CD4-positive, alpha-beta T cell treated with Interleukin-15 for 1 hour (primary cell): ENCODE measurements at regions not wholly inside any gene's neighbourhood (a gene's known extent, or its start where the extent isn't known, plus 50 kb on each side); places are given as distances from the start of the nearest gene placed in this dataset.
"Not testable (repeated sequence)": the region's sequence is repeated elsewhere in the genome, so short reads cannot be mapped to it uniquely, and the experiment has no call there.

Experiments used
- DNase-seq: peaks from one replicate; pipeline ENCODE4 v3.0.0-alpha.2; 2020

DNA sequence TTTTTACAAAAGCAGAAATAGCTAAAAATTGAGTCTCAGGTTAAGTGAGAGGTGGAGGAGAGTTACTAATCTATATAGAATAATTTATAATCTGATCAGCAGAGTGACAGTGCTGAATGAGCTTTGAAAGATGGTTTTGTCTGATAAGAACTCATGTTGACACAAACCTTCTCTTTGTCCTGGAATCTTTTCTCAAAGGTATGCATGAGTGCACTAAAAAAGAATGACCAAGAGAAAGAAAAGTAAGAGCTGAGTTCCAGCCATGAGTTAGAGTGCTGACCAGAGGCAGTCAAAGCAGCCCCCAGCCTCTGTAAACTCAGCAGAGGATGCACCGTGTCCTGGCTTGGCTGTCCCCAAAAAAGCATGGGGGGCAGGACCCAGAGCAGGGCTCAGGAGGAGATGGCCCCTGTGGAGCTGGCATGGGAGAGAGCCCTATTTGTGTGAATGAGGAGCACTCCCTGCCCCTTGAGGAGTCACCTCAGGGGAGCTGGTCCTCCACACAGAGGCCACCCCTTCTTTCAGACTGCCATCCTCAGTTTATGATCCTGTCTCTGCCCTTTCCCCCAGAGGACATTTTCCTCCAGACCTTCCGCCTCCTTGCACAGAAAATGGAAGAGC is 129.8 kb downstream of the SEC23A start:
- DNase-seq, result no peak

DNA sequence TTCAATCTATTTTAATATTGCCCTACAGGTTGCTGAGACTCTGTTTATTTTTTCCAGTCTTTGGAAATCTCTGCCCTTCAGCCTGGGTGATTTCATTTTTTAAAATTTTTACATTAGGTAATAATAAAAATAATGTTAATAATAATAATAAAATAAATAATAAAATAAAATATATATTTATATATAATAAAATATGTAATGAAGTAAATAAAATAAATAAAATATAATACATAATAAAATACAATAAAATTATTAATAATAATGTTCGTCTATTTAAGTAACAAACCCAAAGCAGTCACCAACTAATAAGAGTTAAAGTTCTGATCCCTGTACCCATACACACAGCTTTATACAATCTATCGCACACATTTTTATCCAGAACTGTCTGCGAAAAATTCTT is 130.5 kb downstream of the SEC23A start:
- DNase-seq, result no peak

DNA sequence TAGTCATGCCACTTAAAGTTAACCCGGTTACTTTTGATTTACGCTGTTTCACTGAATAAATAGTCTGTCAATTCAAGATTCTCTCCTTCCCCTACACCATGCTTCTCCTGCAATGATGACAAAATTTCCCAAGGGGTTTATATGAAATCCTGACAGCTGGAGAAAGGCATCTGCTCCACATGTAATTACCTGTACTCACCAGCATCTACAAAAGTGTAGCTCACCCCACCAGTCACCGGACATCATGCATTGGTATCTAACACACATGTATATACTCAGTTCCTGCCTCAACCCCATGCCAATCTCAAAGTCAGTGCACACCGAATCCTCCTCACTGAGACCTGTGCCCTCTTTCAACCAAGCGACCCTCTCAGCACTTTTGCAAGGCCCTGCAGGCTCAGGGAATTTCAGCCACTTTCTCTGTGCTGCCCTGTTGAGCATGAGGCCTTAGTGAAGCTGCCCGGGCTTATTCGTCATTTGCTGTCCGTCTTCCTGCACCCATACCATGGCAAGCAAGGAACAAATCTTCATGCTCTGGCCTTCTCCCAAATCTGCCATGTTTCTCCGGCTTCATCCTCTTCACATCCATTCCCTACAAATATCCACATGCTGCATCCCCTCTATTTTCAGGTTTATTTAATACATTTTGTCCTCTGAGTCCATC is 131.6 kb downstream of the SEC23A start:
- no peak for DNase-seq

DNA sequence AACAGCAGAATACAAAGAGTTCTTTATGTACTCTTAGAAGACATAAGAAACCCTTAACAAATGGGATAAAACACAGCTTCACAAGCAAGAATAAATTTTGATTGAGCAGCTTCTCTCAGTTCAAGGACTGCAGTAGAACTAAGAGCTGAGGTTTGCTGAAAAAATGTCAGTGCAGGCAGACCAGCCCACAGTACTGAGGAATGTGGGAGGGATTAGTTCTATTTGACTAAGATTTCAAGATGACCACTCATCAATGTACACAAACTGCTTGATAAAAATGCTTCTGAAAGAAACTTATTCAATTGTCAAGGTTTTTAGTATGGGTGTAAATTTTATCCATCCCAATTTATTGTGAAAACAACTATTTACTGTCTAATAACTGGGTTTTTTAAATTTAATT is 138.4 kb downstream of the SEC23A start:
- no peak for DNase-seq

DNA sequence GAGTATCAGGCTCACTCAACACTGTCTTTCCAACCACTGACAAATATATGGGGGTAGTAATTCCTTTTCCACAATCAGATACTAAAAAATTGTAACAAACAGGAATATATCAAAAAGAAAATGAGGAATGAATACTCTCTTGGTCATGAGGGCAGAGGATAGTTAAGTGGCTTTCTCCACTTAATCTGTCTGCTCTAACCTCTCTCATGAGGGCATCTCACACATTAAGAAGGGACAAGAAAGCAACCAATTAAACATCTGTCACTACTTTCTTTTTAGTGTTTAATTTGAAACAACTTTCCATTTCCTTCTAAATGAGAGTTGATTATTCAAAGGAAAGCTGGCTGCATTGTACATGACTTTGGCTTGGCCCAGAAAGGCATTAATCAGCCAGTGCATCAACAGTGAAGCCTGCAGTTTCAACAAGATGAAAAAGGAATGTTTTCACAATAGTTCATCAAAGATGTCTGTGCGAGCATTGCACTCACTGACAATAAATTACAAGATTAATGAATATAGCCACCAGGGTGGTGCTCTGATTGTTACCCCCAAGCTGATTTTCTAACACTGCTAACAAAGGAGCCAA is 142.0 kb downstream of the SEC23A start:
- no peak for DNase-seq

DNA sequence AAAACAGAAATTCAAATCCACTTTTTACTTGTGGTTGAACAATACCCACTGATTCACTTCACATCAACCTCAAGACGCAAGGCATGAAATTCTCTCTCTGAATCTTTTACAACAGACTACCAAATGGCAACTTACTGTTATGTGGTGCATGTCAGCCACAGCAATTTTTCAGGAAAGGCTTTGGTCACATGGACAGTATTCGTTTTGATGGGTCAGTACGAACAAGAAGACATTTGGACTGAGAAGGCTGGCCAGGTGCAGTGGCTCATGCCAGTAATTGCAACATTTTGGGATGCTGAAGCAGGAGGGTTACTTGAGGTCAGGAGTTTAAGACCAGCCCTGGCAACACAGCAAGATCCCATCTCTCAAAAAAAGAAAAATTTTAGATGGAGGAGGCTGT is 144.0 kb downstream of the SEC23A start:
- no peak for DNase-seq

DNA sequence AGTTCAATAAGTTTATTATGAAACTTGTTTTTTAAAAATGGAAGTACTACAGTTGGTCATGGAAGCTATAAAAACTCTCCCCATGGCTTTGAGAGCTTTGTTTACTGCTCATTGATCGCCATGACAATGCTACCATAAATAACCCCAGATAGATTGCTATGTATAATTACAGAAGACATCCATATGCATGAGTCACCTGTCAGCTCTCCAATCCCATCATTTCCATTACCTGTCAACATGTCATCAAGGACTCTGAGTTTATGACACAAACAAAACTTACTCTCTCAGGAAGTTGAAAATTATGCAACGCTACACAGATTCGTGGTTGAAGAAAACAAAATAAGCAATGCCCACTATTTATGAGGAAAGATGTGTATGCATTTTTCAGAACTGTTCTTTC is 144.4 kb downstream of the SEC23A start:
- DNase-seq, result no peak

DNA sequence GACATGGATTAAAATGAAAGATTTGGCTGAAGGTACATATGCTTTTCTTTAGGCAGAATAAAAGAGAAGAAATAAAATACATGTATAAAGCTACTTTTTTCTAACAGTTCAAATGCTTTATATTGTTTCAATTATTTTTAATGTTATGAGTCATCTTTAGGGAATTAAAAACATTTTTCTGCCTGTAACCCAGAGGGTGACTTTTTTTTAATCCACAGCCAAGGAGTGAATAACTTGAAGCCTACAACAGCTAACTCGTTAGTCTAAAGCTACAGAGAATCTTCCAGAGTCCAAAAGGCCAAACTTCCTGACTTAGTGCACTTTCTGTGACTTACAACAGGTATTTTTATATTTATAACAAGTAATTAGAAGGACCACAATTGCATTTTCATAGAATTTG is 151.6 kb downstream of the SEC23A start:
- DNase-seq, result no peak

DNA sequence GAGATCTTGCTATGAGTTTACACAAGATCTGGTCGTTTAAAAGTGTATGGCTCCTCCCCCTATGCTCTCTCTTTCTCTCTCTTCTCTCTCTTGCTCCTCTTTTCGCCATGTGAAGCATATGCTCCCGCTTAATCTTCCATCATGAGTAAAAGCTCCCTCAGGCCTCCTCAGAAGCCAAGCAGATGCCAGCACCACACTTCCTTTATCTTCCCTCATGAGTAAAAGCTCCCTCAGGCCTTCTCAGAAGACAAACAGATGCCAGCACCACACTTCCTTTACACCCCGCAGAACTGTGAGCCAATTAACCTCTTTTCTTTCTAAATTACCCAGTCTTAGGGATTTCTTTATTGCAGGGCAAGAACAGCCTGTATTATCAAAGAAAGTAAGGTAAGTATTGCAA is 152.4 kb downstream of the SEC23A start:
- DNase-seq, result no peak

DNA sequence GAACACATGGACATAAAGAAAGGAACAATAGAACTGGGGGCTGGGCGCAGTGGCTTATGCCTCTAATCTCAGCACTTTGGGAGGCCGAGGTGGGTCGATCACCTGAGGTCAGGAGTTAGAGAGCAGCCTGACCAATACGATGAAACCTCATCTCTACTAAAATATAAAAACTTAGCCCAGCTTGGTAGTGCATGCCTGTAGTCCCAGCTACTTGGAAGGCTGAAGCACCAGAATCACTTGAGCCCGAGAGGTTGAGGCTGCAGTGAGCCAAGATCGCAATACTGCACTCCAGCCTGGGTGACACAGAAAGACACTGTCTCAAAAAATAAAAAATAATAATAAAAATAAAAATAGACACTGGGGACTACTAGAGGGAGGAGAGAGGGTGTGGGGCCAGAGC is 154.5 kb downstream of the SEC23A start:
- no peak for DNase-seq

DNA sequence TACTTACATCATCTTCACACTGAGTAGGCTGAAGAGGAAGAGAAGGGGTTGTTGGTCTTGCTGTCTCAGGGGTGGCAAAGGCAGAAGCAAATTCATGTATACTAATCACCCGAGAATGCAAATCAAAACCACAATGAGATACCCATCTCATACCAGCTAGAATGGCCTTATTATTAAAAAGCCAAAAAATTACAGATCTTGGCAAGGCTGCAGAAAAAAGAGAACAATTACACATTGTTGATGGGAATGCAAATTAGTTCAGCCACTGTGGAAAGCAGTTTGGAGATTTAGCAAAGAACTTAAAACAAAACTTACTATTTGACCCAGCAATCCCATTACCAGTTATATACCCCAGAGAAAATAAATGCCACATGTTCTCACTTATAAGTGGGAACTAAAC is 154.9 kb downstream of the SEC23A start:
- DNase-seq, result no peak

DNA sequence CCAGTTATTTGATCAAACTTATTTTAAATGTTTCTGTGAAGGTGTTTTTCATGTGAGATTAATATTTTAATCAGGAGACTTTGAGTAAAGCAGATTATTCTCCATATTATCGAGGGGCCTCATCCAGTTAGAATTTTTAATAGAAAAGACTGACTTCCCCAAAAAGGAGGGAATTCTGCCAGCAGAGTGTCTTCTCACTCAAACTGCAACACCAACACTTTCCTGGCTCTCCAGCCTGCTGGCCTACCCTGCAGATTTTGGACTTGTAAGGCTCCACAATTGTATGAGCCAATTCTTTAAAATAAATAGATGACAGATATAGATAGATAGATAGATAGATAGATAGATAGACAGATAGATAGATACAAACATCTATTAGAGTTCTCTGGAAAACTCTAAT is 155.7 kb downstream of the SEC23A start:
- no peak for DNase-seq

DNA sequence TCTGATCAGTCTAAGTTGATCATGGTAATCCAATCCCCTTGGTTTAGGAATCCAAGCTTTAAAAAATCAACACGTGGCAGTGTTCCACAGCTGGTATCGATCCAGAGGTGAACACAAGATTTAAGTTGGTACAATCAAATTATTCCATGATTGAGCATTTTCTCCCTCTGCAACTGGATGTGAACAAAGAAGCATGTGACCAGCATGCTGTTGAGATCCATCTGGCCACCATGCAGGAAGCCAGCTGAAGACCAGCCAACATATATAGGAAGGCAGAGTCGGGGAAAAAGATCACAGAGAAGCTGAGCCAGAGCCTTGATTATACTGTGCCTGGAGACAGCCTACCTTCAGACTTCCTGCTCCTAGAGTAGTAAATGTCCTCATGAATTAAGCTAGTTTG is 158.3 kb downstream of the SEC23A start:
- DNase-seq, result no peak

DNA sequence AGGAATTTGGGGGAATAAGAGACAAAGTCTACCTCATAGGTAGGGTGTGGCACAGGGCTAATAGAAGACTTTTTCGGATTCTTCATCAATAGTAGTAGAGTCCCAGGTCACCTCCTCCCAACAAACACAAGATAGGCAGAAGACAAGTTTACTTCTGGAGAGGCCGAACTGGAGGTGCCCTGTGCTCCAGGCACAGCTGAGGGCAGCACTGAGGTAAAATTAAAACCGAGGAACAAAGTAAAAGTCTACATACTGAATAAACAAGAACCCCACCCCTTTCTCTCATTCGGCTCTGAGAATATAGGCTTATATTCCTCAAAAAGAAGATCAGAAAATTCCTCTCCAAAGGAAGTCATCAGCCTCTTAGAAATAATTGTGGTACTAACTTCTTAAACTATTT is 161.5 kb downstream of the SEC23A start:
- DNase-seq, result no peak

DNA sequence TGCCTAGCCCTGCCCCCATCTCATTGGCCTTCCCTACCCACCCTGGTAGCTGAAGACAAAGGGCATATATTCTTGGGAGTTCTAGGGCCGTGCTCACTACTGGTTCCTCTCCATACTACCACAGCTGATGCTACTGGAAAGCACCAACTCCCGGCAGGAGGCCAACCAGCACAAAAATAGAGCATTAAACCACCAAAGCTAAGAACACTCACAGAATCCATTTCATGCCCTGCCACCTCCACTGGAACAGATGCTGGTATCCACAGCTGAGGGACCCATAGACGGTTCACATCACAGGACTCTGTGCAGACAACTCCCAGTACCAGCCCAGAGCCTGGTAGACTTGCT is 170.4 kb downstream of the SEC23A start:
- not testable (repeated sequence) for DNase-seq

DNA sequence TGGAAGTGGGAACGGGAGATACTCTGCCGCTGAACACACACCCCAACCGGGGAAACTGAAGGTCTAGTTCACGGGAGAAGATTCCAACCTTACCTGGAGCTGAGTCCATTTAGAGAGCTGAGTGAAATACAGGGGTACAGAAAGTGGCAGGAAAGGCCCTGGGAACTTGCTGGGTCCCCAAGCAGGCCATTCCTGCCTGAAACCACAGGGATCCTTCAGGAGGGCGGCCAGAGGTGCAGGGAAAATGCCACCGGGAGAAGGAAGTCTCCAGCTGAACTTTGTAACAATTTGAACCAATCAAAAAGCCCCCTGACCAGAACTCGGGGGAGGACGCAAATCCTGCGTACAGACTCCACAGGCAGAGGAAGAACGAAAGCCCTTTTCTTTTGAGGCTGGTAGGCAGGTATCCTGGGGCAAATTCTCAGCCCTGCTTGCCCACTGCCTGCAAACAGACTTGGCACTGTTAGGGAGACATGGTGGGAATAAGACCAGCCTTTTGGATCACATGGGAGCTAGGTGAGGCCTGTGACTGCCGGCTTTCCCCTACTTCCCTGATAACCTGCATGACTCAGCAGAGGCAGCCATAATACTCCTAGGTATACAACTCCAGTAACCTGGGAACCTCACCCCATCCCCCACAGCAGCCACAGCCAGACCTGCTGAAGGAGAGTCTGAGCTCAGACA is 170.9 kb downstream of the SEC23A start:
- no peak for DNase-seq

DNA sequence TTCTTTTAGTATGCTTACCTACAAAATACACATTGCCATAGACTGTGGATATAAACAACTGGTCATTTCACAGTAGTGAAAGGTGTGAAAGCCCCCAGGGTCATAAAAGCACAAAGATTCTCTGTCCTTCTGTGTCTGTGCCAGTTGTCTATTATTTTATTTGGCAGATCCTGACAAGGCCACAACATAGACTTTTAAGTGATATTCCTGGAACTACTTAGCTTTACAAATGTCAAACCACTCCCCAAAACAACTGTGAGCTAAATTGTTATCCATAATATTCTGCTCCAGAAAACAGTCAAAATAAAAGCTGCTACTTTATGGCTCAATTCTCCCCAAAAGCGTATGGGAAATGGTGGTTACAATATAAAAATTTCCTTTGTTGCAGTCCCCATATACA is 172.1 kb downstream of the SEC23A start:
- no peak for DNase-seq

DNA sequence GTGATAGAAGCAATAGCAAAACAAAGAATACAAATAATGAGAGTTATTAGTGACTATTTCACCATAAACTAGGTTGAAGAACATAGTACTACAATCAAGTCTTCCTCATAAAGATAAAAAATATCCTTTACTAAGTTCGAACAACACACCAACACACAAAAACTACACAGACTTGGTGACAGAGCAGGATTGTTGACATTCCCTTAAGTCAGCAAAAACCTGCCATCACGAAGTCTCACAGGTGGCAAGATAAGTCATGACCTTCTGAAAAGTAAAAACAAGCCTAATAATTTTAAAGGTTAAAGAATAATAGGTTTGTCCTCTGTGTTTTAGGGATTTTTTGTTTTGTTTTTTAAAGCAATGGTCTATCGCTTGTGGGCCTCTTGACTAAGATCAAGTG is 173.0 kb downstream of the SEC23A start:
- DNase-seq, result no peak

DNA sequence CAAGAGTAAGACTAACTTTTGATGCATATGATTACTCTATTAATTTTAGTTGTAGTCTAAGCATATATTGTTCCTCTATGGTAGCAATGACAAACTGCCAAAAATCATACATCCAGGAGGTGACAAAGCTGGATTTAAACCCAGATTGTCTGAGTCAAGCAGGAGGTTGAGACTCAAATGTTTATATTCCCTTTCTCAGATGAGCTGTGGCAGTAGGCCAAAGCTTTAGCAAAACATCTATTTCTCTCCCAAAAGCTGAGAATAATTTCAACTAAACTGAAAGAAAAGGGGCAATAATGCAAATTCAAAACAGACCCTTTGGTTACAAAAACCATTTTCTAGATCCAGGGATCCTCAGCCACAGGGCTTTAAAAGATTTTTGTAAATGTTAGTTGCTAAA is 173.6 kb downstream of the SEC23A start:
- no peak for DNase-seq

DNA sequence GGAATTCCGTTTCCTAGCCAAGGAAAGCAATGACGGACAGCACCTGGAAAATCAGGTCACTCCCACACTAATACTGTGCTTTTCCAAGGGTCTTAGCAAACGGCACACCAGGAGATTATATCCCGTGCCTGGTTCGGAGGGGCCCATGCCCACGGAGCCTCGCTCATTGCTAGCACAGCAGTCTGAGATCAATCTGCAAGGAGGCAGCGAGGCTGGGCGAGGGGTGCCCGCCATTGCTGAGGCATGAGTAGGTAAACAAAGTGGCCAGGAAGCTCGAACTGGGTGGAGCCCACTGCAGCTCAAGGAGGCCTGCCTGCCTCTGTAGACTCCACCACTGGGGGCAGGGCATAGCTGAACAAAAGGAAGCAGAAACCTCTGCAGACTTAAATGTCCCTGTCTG is 181.1 kb downstream of the SEC23A start:
- not testable (repeated sequence) for DNase-seq

DNA sequence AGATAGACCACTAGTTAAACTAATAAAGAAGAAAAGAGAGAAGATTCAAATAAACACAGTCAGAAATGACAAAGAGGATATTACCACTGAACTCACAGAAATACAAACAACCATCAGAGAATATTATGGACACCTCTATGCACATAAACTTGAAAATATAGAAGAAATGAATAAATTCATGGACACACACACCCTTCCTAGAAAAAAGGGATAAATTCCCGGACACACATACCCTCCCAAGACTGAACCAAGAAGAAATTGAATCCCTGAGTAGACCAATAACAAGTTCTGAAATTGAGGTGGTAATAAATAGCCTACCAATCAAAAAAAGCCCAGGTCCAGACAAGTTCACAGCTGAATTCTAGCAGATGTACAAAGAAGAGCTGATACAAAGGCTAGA is 187.9 kb downstream of the SEC23A start:
- no peak for DNase-seq

DNA sequence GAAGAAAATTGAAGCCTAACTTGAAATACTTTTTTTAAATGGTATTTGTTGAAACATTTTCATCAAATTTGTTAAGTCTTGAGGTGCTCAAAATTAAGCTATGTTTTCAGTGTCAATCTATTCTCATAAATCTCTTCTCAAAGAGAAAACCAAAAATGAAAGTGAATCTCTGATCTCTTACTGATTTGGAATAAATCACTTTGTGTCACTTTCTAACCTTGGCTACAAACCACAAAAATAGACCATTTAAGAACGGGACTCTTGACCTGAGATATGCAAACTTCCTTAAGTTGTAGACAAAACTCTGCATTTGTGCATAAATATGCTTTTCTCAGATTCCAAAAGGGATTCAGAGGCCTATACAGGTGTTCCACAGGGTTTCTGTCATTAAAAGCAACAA is 192.9 kb downstream of the SEC23A start:
- no peak for DNase-seq

DNA sequence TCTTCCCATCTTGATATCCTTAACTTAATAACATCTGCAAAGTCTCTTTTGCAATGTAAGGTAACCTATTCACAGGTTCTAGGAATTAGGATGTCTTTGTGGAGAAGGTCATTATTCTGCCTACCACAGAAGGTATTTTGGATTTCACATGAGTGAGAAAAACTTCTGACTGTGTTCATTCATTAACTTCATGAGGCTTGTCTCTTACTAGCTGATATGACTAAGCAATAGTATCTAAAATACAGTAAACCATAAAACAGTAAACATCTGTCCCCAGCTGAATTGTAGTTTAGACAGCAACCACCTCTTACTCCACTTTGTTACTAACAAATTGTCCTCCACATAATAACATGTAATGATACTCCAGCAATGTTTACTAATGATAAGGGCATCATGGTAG is 198.1 kb downstream of the SEC23A start:
- no peak for DNase-seq

DNA sequence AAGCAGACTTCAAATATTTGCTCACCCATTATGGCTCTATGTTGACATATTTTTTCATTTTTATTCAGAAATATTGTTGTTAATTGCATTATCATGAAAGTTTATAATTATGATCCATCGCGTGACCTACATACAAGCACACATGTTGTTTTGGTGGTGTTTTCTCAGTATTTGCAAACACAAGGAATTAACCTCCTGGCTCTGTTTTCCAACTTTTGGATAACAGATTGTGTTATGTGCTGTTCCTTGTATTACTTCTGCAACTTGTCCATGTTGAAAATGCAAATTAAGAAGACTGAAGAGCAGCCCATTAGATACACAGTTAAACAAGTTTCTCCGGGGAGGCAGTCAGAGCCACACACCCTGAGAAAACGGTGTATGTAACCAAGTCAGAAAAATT is 201.2 kb downstream of the SEC23A start:
- no peak for DNase-seq
